Right lobe of liver (tissue), 4 donors: ENCODE measurements at regions not wholly inside any gene's neighbourhood (a gene's known extent, or its start where the extent isn't known, plus 50 kb on each side); places are given as distances from the start of the nearest gene placed in this dataset.

Experiments used
- CTCF ChIP-seq, 4 donors: fragments of 200-600 bp in 3 of 4; fragments of 450-650 bp in 1 of 4; IDR thresholded peaks; one replicate each; pipeline versions ENCODE4 v1.5.1 to v1.8.0; 2016 to 2022; ENCODE audit warnings: antibody characterized with exemption in 4 of 4, mild to moderate bottlenecking in 2 of 4
- POLR2A ChIP-seq: fragments of 450-650 bp; IDR thresholded peaks from one replicate; pipeline ENCODE4 v1.6.1; 2017; ENCODE audit warnings: antibody characterized with exemption, mild to moderate bottlenecking
- donor health status: DM: no; HTN: no; CAD: no.
- donor health status: DM: no; HTN: no; CAD: no.
- donor health status: DM: no; HTN: yes; CAD: no.

GRCh38 chr6:98107801-98108200, 726.6 kb upstream of the POU3F2 start:
- no peak for TF ChIP-seq POLR2A
- TF ChIP-seq CTCF (IDR thresholded peaks at IDR 0.05), result no peak
